OCI-LY7 (cell line): ENCODE measurements at regions not wholly inside any gene's neighbourhood (a gene's known extent, or its start where the extent isn't known, plus 50 kb on each side); places are given as distances from the start of the nearest gene placed in this dataset.

Experiments
- CTCF ChIP-seq: fragments of 200-600 bp; sonication (generic); conservative IDR thresholded peaks from 2 replicates; pipeline ENCODE4 v1.5.1; 2014; ENCODE audit warnings: mild to moderate bottlenecking, antibody characterized with exemption, low read length, moderate library complexity, mixed read lengths
- EZH2phosphoT487 ChIP-seq: fragments of 200-600 bp; sonication (generic); IDR thresholded peaks from 2 replicates; pipeline ENCODE4 v1.6.1; 2018; ENCODE audit warnings: low read depth, borderline replicate concordance, mild to moderate bottlenecking, mixed run types, antibody characterized with exemption, low read length, moderate library complexity, mixed read lengths

- no peak for TF ChIP-seq CTCF
- no peak for TF ChIP-seq EZH2phosphoT487
Measured at GRCh38 chr10:128900456-128900855, 566.6 kb upstream of the MGMT start.
